DOHH2 (cell line): ENCODE measurements at regions not wholly inside any gene's neighbourhood (a gene's known extent, or its start where the extent isn't known, plus 50 kb on each side); places are given as distances from the start of the nearest gene placed in this dataset.

Experiments
- EZH2phosphoT487 ChIP-seq: fragments of 200-600 bp; sonication (generic); IDR thresholded peaks from 2 replicates; pipeline ENCODE4 v1.6.1; 2017; ENCODE audit warnings: borderline replicate concordance, mild to moderate bottlenecking, antibody characterized with exemption, low read length, moderate library complexity, mixed read lengths
- TF ChIP-seq, protein P1 (sequence below): fragments of 200-600 bp; sonication (generic); IDR thresholded peaks from one replicate; pipeline ENCODE4 v1.5.1; 2014; ENCODE audit warnings: antibody characterized with exemption, mild to moderate bottlenecking, low read depth, low read length; ENCODE audit not compliant: poor library complexity, severe bottlenecking

DNA sequence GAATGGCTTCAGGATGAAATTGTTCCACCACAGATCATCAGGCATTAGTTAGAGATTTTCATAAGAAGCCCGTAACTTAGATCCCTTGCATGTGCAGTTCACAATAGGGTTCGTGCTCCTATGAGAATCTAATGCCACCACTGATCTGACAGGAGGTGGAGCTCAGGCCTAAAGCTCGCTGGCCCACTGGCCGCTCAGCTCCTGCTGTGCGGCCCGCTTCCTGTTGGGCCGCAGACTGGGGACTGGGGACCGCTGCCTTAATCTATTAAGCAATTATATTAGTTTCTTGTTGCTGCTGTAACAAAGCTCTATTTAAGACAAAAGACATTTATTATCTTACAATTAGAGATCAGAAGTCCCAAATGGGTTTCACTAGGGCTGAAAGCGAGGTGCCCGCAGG lies 205.6 kb downstream of the LARP7 start:
- TF ChIP-seq, protein P1, sequence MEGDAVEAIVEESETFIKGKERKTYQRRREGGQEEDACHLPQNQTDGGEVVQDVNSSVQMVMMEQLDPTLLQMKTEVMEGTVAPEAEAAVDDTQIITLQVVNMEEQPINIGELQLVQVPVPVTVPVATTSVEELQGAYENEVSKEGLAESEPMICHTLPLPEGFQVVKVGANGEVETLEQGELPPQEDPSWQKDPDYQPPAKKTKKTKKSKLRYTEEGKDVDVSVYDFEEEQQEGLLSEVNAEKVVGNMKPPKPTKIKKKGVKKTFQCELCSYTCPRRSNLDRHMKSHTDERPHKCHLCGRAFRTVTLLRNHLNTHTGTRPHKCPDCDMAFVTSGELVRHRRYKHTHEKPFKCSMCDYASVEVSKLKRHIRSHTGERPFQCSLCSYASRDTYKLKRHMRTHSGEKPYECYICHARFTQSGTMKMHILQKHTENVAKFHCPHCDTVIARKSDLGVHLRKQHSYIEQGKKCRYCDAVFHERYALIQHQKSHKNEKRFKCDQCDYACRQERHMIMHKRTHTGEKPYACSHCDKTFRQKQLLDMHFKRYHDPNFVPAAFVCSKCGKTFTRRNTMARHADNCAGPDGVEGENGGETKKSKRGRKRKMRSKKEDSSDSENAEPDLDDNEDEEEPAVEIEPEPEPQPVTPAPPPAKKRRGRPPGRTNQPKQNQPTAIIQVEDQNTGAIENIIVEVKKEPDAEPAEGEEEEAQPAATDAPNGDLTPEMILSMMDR = no peak
- TF ChIP-seq EZH2phosphoT487 = no peak
